GM12878 (cell line): ENCODE measurements at regions not wholly inside any gene's neighbourhood (a gene's known extent, or its start where the extent isn't known, plus 50 kb on each side); places are given as distances from the start of the nearest gene placed in this dataset.

Experiments
- ATAC-seq: fragments of 200-7000 bp; cut with Tn5 transposase; 3 replicates; pipeline ENCODE4 v1.9.1; 2020; ENCODE audit warnings: mild to moderate bottlenecking, moderate library complexity
- BruUV-seq: library from RNA; stranded (reverse); fragments of 400-500 nt; replicated peaks from 2 replicates; lab custom pipeline; 2021; lab: Mats Ljungman, UMichigan
- CTCF ChIA-PET: fragments of 300-600 bp; sonication (Branson Sonifier 250); formaldehyde crosslinking; extraction: SDS; loops from one replicate; lab custom pipeline; 2021; ENCODE audit warnings: inconsistent platforms; lab: Yijun Ruan, JAX
- POLR2A ChIA-PET: fragments of 350-600 bp; formaldehyde crosslinking; extraction: SDS; loops from one replicate; lab custom pipeline; 2021; ENCODE audit warnings: inconsistent platforms; lab: Charles Lee
- RAD21 ChIA-PET: fragments of 300-600 bp; sonication (Branson Sonifier 250); formaldehyde crosslinking; loops from one replicate; lab custom pipeline; 2023; ENCODE audit warnings: antibody characterized with exemption; ENCODE audit not compliant: unreplicated experiment; lab: Charles Lee
- SMC1A ChIA-PET: fragments of 300-600 bp; sonication (Branson Sonifier 250); formaldehyde crosslinking; loops from one replicate; lab custom pipeline; 2023; ENCODE audit not compliant: unreplicated experiment, uncharacterized antibody; lab: Charles Lee
- DNase-seq: peaks from one replicate; pipeline ENCODE4 v3.0.0-alpha.2; 2011; ENCODE audit warnings: low read depth, low spot score
- FAIRE-seq: peaks from 3 replicates; lab custom pipeline; 2011; peaks lifted over from hg19 to GRCh38; lab: Jason Lieb, UNC
- H2AFZ ChIP-seq: 2 replicates; pipeline ENCODE4 v1.6.0; 2011; ENCODE audit warnings: low read depth, low read length, control low read depth; ENCODE audit not compliant: control insufficient read depth
- H3K27ac ChIP-seq: 2 replicates; pipeline ENCODE4 v1.5.1; 2011; ENCODE audit warnings: control low read depth; ENCODE audit not compliant: control insufficient read depth, insufficient read depth
- H3K27me3 ChIP-seq, 2 experiments: replicated peaks in 1 of 2; 2 replicates each; pipeline versions ENCODE4 v1.6.0 to v1.6.1; 2011; ENCODE audit warnings: low read length in 1 of 2; ENCODE audit not compliant: control insufficient read depth in 2 of 2, insufficient read depth in 2 of 2
- H3K36me3 ChIP-seq, 2 experiments: 2 replicates each; pipeline ENCODE4 v1.5.1; 2011; ENCODE audit warnings: low read length in 1 of 2; ENCODE audit not compliant: control insufficient read depth in 2 of 2, insufficient read depth in 2 of 2
- H3K4me1 ChIP-seq: 2 replicates; pipeline ENCODE4 v1.6.1; 2011; ENCODE audit warnings: mild to moderate bottlenecking, low read length, moderate library complexity, mixed read lengths; ENCODE audit not compliant: control insufficient read depth, insufficient read depth
- H3K4me2 ChIP-seq: 2 replicates; pipeline ENCODE4 v1.6.0; 2011; ENCODE audit warnings: control low read depth; ENCODE audit not compliant: control insufficient read depth, insufficient read depth
- H3K4me3 ChIP-seq: fragments of 200-600 bp; sonication (generic); 2 replicates; pipeline ENCODE4 v1.5.1; 2016
- H3K79me2 ChIP-seq: 2 replicates; pipeline ENCODE4 v1.6.0; 2011; ENCODE audit warnings: low read length; ENCODE audit not compliant: control insufficient read depth, insufficient read depth
- H3K9ac ChIP-seq: 2 replicates; pipeline ENCODE4 v1.8.0; 2011; ENCODE audit warnings: low read length, control low read depth, mixed read lengths; ENCODE audit not compliant: control insufficient read depth, insufficient read depth
- H3K9me3 ChIP-seq: replicated peaks from 3 replicates; pipeline ENCODE4 v1.5.1; 2011; ENCODE audit warnings: mild to moderate bottlenecking, low read length; ENCODE audit not compliant: control insufficient read depth, insufficient read depth
- H4K20me1 ChIP-seq: 2 replicates; pipeline ENCODE4 v1.6.0; 2011; ENCODE audit not compliant: control insufficient read depth, insufficient read depth
- CREB1 ChIP-seq: IDR thresholded peaks from 2 replicates; pipeline ENCODE4 v1.6.1; 2012; ENCODE audit warnings: low read depth, mild to moderate bottlenecking, inconsistent platforms
- ETV6 ChIP-seq, 2 experiments: fragments of 450-650 bp in 1 of 2; IDR thresholded peaks in 1 of 2; conservative IDR thresholded peaks in 1 of 2; 2 replicates each; pipeline ENCODE4 v1.6.1; 2014; ENCODE audit warnings: antibody characterized with exemption in 1 of 2, borderline replicate concordance in 1 of 2, low read depth in 1 of 2, mild to moderate bottlenecking in 1 of 2, moderate library complexity in 1 of 2
- GATAD2B ChIP-seq: fragments of 450-650 bp; conservative IDR thresholded peaks from 2 replicates; pipeline ENCODE4 v1.6.1; 2017; ENCODE audit warnings: low read depth, mild to moderate bottlenecking, moderate library complexity
- NBN ChIP-seq: fragments of 450-650 bp; IDR thresholded peaks from 2 replicates; pipeline ENCODE4 v1.6.1; 2016
- NR2C2 ChIP-seq: IDR thresholded peaks from 2 replicates; pipeline ENCODE4 v1.6.1; 2011; ENCODE audit warnings: borderline replicate concordance, low read depth; ENCODE audit not compliant: control insufficient read depth, insufficient read length
- POLR2AphosphoS5 ChIP-seq: IDR thresholded peaks from 2 replicates; pipeline ENCODE4 v1.6.1; 2011; ENCODE audit warnings: mild to moderate bottlenecking, low read length, inconsistent platforms
- RFX5 ChIP-seq: IDR thresholded peaks from 2 replicates; pipeline ENCODE4 v1.6.1; 2011; ENCODE audit warnings: low read depth, low read length, improper control_type of control experiment
- SMC3 ChIP-seq: IDR thresholded peaks from 2 replicates; pipeline ENCODE4 v1.6.1; 2011; ENCODE audit warnings: low read length, improper control_type of control experiment, borderline replicate concordance
- SREBF1 ChIP-seq: IDR thresholded peaks from 2 replicates; pipeline ENCODE4 v1.6.1; 2012; ENCODE audit warnings: mild to moderate bottlenecking, low read length
- SREBF2 ChIP-seq: IDR thresholded peaks from 2 replicates; pipeline ENCODE4 v1.6.1; 2012; ENCODE audit warnings: mild to moderate bottlenecking, low read length
- WGBS: methylation state at CpG from one replicate; pipeline ENCODE4 v1.1.6; 2016; ENCODE audit warnings: low lambda C conversion rate; ENCODE audit not compliant: insufficient replicate concordance, insufficient coverage; ENCODE audit errors: missing lambda C conversion rate; 5-methylcytosine and 5-hydroxymethylcytosine counted together
- in situ Hi-C: fragments of 300-500 bp; cut with MboI; formaldehyde crosslinking; loops from 9 replicates; pipeline ENCODE4 v1.14.3; 2018; ENCODE audit warnings: mixed read lengths
- intact Hi-C: fragments of 100-400 bp; cut with micrococcal nuclease; formaldehyde crosslinking; loops from one replicate; pipeline ENCODE4 v1.14.2; 2022; ENCODE audit not compliant: unreplicated experiment

DNA sequence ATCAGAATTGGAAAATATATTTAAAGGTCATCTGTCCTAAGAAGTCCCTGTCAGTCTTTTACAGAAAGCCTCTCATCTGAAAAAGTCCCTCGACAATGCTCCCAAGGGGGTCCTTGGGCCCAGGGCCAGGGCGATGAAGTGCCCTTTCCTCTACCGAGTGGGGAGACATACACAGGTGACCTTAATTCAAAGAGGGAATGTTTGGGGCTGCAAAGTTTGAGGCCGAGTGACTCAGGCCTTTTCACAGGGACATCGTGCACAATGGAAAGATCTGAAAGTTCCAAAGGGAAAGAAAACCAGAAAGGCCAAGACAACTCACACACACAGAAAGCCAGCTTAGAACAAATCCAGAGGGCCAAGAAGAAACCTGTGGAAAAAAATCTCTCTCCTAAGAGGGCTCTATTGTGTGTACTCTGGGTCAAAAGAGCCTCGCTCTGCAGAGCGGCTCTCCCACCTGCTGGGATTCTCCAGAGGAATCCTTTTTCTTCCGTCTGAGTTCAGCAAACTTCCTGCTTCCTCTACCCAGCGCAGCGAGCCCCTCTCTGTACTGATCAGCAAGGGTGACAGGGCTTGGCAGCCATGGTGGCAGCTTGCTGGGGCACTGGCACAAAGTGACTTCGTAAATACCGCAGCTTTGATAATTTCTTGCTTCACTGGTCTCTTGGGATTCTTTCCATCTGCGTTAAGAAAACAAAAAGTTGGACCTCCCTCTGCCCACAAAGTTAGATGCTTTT lies 259.1 kb downstream of the OPA1 start:
- ChIA-PET CTCF (no interaction called here), SMC1A (interaction anchor here (0.5 kb wide), 1 partner anchor 1019 kb away, joined by 3 read pairs; no protein-coding TSS in a partner anchor), POLR2A (no interaction called here), RAD21 (no interaction called here)
- DNase-seq (no peak), FAIRE-seq (no peak), ATAC-seq (no peak)
- H3K79me2 ChIP-seq: no peaks in the 10 kb centered on the region
- H3K27ac ChIP-seq: no peak overlapping the region
- no peak overlapping the region for H3K4me2 ChIP-seq
- no peak overlapping the region for H3K4me3 ChIP-seq
- WGBS: 71% methylated on average over 13 of the region's 13 CpGs
- H3K9ac ChIP-seq: no peak overlapping the region
- in situ Hi-C loops (no loop called here), intact Hi-C loops (no loop called here)
- no peaks in the 10 kb centered on the region for H3K36me3 ChIP-seq
- no TSS peak for BruUV-seq
- no peak overlapping the region for H2AFZ ChIP-seq
- H4K20me1 ChIP-seq: no peaks in the 10 kb centered on the region
- TF ChIP-seq RFX5 (no peak), SREBF1 (no peak), CREB1 (no peak), SMC3 (no peak), SREBF2 (no peak), ETV6 (conservative IDR thresholded peaks at IDR 0.05 in 1 of 2, IDR thresholded peaks at IDR 0.05 in 1 of 2; ENCODE audit: borderline replicate concordance in 1 of 2, low read depth in 1 of 2) (no peak)
- H3K27me3 ChIP-seq: no peaks in the 10 kb centered on the region; a peak in 1 of 4 replicates
- no peaks in the 10 kb centered on the region; the same call in 2 of the 3 replicates for H3K9me3 ChIP-seq
- H3K4me1 ChIP-seq: no peaks in the 10 kb centered on the region

DNA sequence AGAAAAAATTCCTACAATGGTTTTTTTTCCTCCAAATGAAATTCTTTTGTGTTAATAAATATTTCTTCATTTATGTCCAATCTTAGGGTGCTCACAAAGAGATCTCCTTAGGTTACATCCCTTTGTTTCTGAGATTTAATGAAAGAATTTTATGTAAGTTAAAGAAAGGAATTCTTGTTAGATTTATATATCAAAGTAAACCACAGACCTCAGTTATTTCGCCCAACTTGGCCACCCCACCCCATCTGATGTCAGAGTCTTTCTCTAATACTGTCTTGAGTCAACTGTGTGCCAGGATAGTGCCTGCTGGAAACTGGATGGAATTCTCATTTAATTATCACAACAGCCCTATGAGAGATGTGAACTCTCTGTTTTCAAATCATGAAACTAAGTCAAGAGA lies 259.9 kb downstream of the OPA1 start:
- FAIRE-seq (no peak), ATAC-seq (no peak)
- POLR2A ChIA-PET: no interaction called here
- H3K9me3 ChIP-seq: no peaks in the 10 kb centered on the region; the same call in 2 of the 3 replicates
- intact Hi-C loops: no loop called here
- H3K4me2 ChIP-seq: no peak overlapping the region
- TF ChIP-seq POLR2AphosphoS5: no peak
- TF ChIP-seq NR2C2: no peak
- TF ChIP-seq NBN: no peak
- no peak for TF ChIP-seq GATAD2B
- TF ChIP-seq, all 136 proteins: peak for 0
- H3K27ac ChIP-seq: no peak overlapping the region
- no peaks in the 10 kb centered on the region; a peak in 1 of 4 replicates for H3K27me3 ChIP-seq
- CTCF ChIA-PET: interaction anchor here (0.9 kb wide), 1 partner anchor 467 kb away, joined by 3 read pairs; no protein-coding TSS in a partner anchor
- SMC1A ChIA-PET: interaction anchor here (0.5 kb wide), 1 partner anchor 1020 kb away, joined by 3 read pairs; no protein-coding TSS in a partner anchor
- H3K36me3 ChIP-seq: no peaks in the 10 kb centered on the region
- 0% methylated on average over 1 of the region's 1 CpG for WGBS
- RAD21 ChIA-PET: no interaction called here
- no TSS peak for BruUV-seq
- in situ Hi-C loops: no loop called here
- no peak for DNase-seq
- H3K79me2 ChIP-seq: no peaks in the 10 kb centered on the region
- no peaks in the 10 kb centered on the region for H4K20me1 ChIP-seq
- no peak overlapping the region for H2AFZ ChIP-seq
- no peak overlapping the region for H3K9ac ChIP-seq
- H3K4me3 ChIP-seq: no peak overlapping the region
- H3K4me1 ChIP-seq: no peaks in the 10 kb centered on the region
